ENCODE measurements at regions not wholly inside any gene's neighbourhood (a gene's known extent, or its start where the extent isn't known, plus 50 kb on each side); places are given as distances from the start of the nearest gene placed in this dataset.
"Not testable (repeated sequence)": the region's sequence is repeated elsewhere in the genome, so short reads cannot be mapped to it uniquely, and the experiment has no call there.

GRCh38 chr14:106788534-106788933 is 1262.2 kb downstream of the TMEM121 start:
- WGBS, 2 experiments: 79 to 81% methylated on average over 6 of the region's 6 CpGs

DNA sequence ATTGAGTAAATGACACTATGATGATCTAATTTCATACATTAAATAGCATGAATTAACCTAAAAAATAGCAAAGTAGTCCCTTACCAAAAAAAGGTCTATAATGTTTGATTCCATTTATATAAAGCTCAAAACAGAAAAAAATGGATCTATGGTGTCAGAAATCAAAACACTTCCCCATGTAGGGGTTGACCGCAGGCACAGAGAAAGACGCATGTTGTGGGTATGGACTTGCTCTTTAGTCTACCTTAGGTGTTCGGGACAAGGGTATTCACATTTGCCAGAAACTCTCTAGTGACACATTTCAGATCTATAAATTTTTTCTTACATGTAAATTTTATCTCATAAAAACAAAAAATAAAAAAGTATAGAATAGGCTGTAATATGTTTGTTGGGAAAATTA is 1262.9 kb downstream of the TMEM121 start:
- peaks cover 12% of the 10 kb centered on the region for H3K9me3 ChIP-seq (ENCODE audit: control insufficient read depth, low read length)
- no peak overlapping the region for H3K4me3 ChIP-seq (ENCODE audit: insufficient read depth, low read depth, low read length)
- no peaks in the 10 kb centered on the region for H3K27me3 ChIP-seq (ENCODE audit: control insufficient read depth, insufficient read depth, low read length, poor library complexity, severe bottlenecking)
- 86% methylated on average over 3 of the region's 3 CpGs for WGBS, 2 experiments
- H3K36me3 ChIP-seq (ENCODE audit: control insufficient read depth, insufficient read depth, low read length): no peaks in the 10 kb centered on the region
- H3K4me1 ChIP-seq (ENCODE audit: control insufficient read depth, insufficient read depth, low read length): no peaks in the 10 kb centered on the region
- H3K27ac ChIP-seq (ENCODE audit: insufficient read depth, low read depth, low read length, poor library complexity, severe bottlenecking): no peak overlapping the region

More at GRCh38 chr14:106788534-106788933, 1262.2 kb downstream of the TMEM121 start:
- Histone ChIP-seq H3K27me3 (ENCODE audit: control insufficient read depth, insufficient read depth, low read length, poor library complexity, severe bottlenecking) (no peaks in the 10 kb centered on the region), H3K9me3 (ENCODE audit: control insufficient read depth, low read length) (peaks cover 9% of the 10 kb centered on the region), H3K36me3 (ENCODE audit: control insufficient read depth, insufficient read depth, low read length) (no peaks in the 10 kb centered on the region), H3K27ac (ENCODE audit: insufficient read depth, low read depth, low read length, poor library complexity, severe bottlenecking) (no peak overlapping the region), H3K4me3 (ENCODE audit: insufficient read depth, low read depth, low read length) (no peak overlapping the region), H3K4me1 (ENCODE audit: control insufficient read depth, insufficient read depth, low read length) (no peaks in the 10 kb centered on the region)

- Histone ChIP-seq H3K9me3 (ENCODE audit: control insufficient read depth, low read length) (peaks cover 12% of the 10 kb centered on the region), H3K36me3 (ENCODE audit: control insufficient read depth, insufficient read depth, low read length) (no peaks in the 10 kb centered on the region), H3K4me3 (ENCODE audit: insufficient read depth, low read depth, low read length) (no peak overlapping the region), H3K27ac (ENCODE audit: insufficient read depth, low read depth, low read length, poor library complexity, severe bottlenecking) (no peak overlapping the region), H3K27me3 (ENCODE audit: control insufficient read depth, insufficient read depth, low read length, poor library complexity, severe bottlenecking) (no peaks in the 10 kb centered on the region), H3K4me1 (ENCODE audit: control insufficient read depth, insufficient read depth, low read length) (no peaks in the 10 kb centered on the region)
- 66 to 67% methylated on average over 17 of the region's 17 CpGs for WGBS, 2 experiments
Observed at GRCh38 chr14:106790189-106791036, 1264.0 kb downstream of the TMEM121 start.

DNA sequence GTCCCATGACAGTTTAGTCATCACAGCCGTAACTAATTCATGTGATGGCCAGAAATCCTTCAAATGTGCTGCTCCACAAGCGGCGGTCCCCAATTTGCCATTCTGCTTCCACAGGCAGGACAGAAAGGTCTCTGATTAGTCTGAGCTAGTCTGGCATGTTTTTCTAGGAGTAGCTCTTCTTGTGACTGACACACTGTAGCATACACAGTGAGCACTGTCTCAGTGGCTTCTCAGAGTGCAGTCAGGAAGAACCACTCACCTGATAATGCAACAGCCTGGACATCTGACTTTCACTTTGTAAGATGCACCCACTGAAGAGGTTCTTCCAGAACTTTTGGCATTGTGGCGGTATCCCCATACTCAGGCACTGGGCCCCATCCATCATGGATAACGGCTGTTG is 1266.2 kb downstream of the TMEM121 start:
- Histone ChIP-seq H3K4me3 (ENCODE audit: insufficient read depth, low read depth, low read length) (no peak overlapping the region), H3K27me3 (ENCODE audit: control insufficient read depth, insufficient read depth, low read length, poor library complexity, severe bottlenecking) (no peaks in the 10 kb centered on the region), H3K27ac (ENCODE audit: insufficient read depth, low read depth, low read length, poor library complexity, severe bottlenecking) (no peak overlapping the region), H3K36me3 (ENCODE audit: control insufficient read depth, insufficient read depth, low read length) (no peaks in the 10 kb centered on the region), H3K4me1 (ENCODE audit: control insufficient read depth, insufficient read depth, low read length) (no peaks in the 10 kb centered on the region), H3K9me3 (ENCODE audit: control insufficient read depth, low read length) (peaks cover 16% of the 10 kb centered on the region)
- WGBS, 2 experiments: 79 to 81% methylated on average over 5 of the region's 5 CpGs

DNA sequence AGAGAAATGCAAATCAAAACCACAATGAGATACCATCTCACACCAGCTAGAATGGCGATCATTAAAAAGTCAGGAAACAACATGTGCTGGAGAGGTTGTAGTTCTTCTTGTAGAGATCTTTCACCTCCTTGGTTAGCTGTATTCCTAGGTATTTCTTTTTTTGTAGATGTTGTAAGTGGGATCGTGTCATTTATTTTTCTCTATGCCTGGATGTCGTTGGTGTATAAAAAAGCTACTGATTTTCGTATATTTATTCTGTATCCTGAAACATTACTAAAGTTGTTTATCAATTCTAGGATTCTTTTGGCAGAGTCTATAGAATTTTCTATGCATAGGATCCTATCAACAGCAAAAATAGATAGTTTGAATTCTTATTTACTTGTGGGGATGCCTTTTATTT is 1271.8 kb downstream of the TMEM121 start:
- H3K4me1 ChIP-seq (ENCODE audit: control insufficient read depth, insufficient read depth, low read length); H3K4me3 ChIP-seq (ENCODE audit: insufficient read depth, low read depth, low read length); H3K36me3 ChIP-seq (ENCODE audit: control insufficient read depth, insufficient read depth, low read length); H3K27ac ChIP-seq (ENCODE audit: insufficient read depth, low read depth, low read length, poor library complexity, severe bottlenecking); H3K27me3 ChIP-seq (ENCODE audit: control insufficient read depth, insufficient read depth, low read length, poor library complexity, severe bottlenecking): not testable (repeated sequence)
- H3K9me3 ChIP-seq (ENCODE audit: control insufficient read depth, low read length): peaks cover 17% of the 10 kb centered on the region
- WGBS, 2 experiments: 63 to 83% methylated on average over 1 to 2 of the region's 4 CpGs

- Histone ChIP-seq H3K9me3 (ENCODE audit: control insufficient read depth, low read length) (peaks cover 17% of the 10 kb centered on the region), H3K27ac (ENCODE audit: insufficient read depth, low read depth, low read length, poor library complexity, severe bottlenecking) (no peak overlapping the region), H3K4me1 (ENCODE audit: control insufficient read depth, insufficient read depth, low read length) (no peaks in the 10 kb centered on the region), H3K4me3 (ENCODE audit: insufficient read depth, low read depth, low read length) (no peak overlapping the region), H3K36me3 (ENCODE audit: control insufficient read depth, insufficient read depth, low read length) (no peaks in the 10 kb centered on the region), H3K27me3 (ENCODE audit: control insufficient read depth, insufficient read depth, low read length, poor library complexity, severe bottlenecking) (no peaks in the 10 kb centered on the region)
- 79 to 82% methylated on average over 26 of the region's 26 CpGs for WGBS, 2 experiments
Observed at GRCh38 chr14:106802413-106803364, 1276.3 kb downstream of the TMEM121 start.

DNA sequence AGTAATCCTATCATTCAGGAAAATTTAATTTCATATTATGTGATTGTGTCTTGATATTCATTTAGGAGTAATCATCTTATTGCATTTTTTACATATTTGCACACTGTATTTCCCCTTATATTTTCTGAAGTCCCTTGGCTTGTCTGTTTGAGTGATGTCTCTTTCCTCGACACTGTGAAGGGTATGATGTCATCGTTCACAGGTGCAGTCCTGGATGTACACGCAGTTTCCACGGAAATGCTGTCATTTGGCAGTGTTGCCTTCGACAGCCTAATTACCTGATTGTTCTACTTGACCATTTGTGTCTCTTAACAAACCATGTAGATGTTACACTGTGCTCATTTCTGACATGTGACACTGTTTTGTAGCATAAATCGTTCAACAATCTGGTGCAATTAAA is 1277.0 kb downstream of the TMEM121 start:
- Histone ChIP-seq H3K27me3 (ENCODE audit: control insufficient read depth, insufficient read depth, low read length, poor library complexity, severe bottlenecking) (no peaks in the 10 kb centered on the region), H3K27ac (ENCODE audit: insufficient read depth, low read depth, low read length, poor library complexity, severe bottlenecking) (no peak overlapping the region), H3K4me3 (ENCODE audit: insufficient read depth, low read depth, low read length) (no peak overlapping the region), H3K4me1 (ENCODE audit: control insufficient read depth, insufficient read depth, low read length) (no peaks in the 10 kb centered on the region), H3K9me3 (ENCODE audit: control insufficient read depth, low read length) (peaks cover 14% of the 10 kb centered on the region), H3K36me3 (ENCODE audit: control insufficient read depth, insufficient read depth, low read length) (no peaks in the 10 kb centered on the region)
- 59 to 63% methylated on average over 6 of the region's 6 CpGs for WGBS, 2 experiments

GRCh38 chr14:106807493-106807892 is 1281.1 kb downstream of the TMEM121 start:
- 27 to 31% methylated on average over 3 of the region's 3 CpGs for WGBS, 2 experiments

GRCh38 chr14:106808458-106808857 is 1282.1 kb downstream of the TMEM121 start:
- no peaks in the 10 kb centered on the region for H3K36me3 ChIP-seq (ENCODE audit: control insufficient read depth, insufficient read depth, low read length)
- peaks cover 16% of the 10 kb centered on the region for H3K9me3 ChIP-seq (ENCODE audit: control insufficient read depth, low read length)
- no peaks in the 10 kb centered on the region for H3K27me3 ChIP-seq (ENCODE audit: control insufficient read depth, insufficient read depth, low read length, poor library complexity, severe bottlenecking)
- no peak overlapping the region for H3K27ac ChIP-seq (ENCODE audit: insufficient read depth, low read depth, low read length, poor library complexity, severe bottlenecking)
- no peaks in the 10 kb centered on the region for H3K4me1 ChIP-seq (ENCODE audit: control insufficient read depth, insufficient read depth, low read length)
- WGBS, 2 experiments: 12 to 23% methylated on average over 3 of the region's 3 CpGs
- H3K4me3 ChIP-seq (ENCODE audit: insufficient read depth, low read depth, low read length): no peak overlapping the region

More at GRCh38 chr14:106807493-106807892, 1281.1 kb downstream of the TMEM121 start:
- no peak overlapping the region for H3K4me3 ChIP-seq (ENCODE audit: insufficient read depth, low read depth, low read length)
- H3K9me3 ChIP-seq (ENCODE audit: control insufficient read depth, low read length): peaks cover 15% of the 10 kb centered on the region
- no peaks in the 10 kb centered on the region for H3K27me3 ChIP-seq (ENCODE audit: control insufficient read depth, insufficient read depth, low read length, poor library complexity, severe bottlenecking)
- H3K27ac ChIP-seq (ENCODE audit: insufficient read depth, low read depth, low read length, poor library complexity, severe bottlenecking): no peak overlapping the region
- H3K4me1 ChIP-seq (ENCODE audit: control insufficient read depth, insufficient read depth, low read length): no peaks in the 10 kb centered on the region
- no peaks in the 10 kb centered on the region for H3K36me3 ChIP-seq (ENCODE audit: control insufficient read depth, insufficient read depth, low read length)

GRCh38 chr14:106808907-106809306 is 1282.5 kb downstream of the TMEM121 start:
- peaks cover 16% of the 10 kb centered on the region for H3K9me3 ChIP-seq (ENCODE audit: control insufficient read depth, low read length)
- H3K36me3 ChIP-seq (ENCODE audit: control insufficient read depth, insufficient read depth, low read length): no peaks in the 10 kb centered on the region

More at GRCh38 chr14:106808907-106809306, 1282.5 kb downstream of the TMEM121 start:
- WGBS, 2 experiments: 85% methylated on average over 2 of the region's 2 CpGs; no CpG with 5 or more reads in 1 of the 2 experiments
- Histone ChIP-seq H3K4me1 (ENCODE audit: control insufficient read depth, insufficient read depth, low read length) (no peaks in the 10 kb centered on the region), H3K27ac (ENCODE audit: insufficient read depth, low read depth, low read length, poor library complexity, severe bottlenecking) (no peak overlapping the region), H3K4me3 (ENCODE audit: insufficient read depth, low read depth, low read length) (no peak overlapping the region), H3K27me3 (ENCODE audit: control insufficient read depth, insufficient read depth, low read length, poor library complexity, severe bottlenecking) (no peaks in the 10 kb centered on the region)

Data from ectodermal cell (in vitro differentiated cells).